ENCODE measurements at regions not wholly inside any gene's neighbourhood (a gene's known extent, or its start where the extent isn't known, plus 50 kb on each side); places are given as distances from the start of the nearest gene placed in this dataset.

DNA sequence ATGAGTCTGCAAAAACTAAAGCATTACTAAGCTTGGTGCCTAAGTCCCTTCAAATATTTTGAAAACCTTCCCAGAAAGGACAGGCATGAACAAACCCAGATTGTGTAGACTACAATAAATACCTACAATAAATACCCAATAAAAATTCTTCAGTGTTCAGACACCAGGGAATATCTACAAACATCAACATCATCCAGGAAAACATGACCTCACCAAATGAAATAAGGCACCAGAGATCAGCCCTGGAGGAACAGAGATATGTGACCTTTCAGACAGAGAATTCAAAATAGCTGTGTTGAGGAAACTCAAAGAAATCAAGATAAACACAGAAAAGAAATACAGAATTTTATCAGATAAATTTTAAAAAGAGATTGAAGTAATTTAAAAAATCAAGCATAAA, 57.8 kb upstream of the NLRP2B start:
- TF ChIP-seq POLR2A (IDR thresholded peaks at IDR 0.05) (no peak), CTCF (IDR thresholded peaks at IDR 0.05) (no peak)
